GM10248 (cell line): ENCODE measurements at regions not wholly inside any gene's neighbourhood (a gene's known extent, or its start where the extent isn't known, plus 50 kb on each side); places are given as distances from the start of the nearest gene placed in this dataset.

Experiments used
- CTCF ChIA-PET: fragments of 300-600 bp; sonication (Branson Sonifier 250); formaldehyde crosslinking; extraction: SDS; loops from one replicate; lab custom pipeline; 2021; ENCODE audit warnings: antibody characterized with exemption; lab: Yijun Ruan, JAX
- POLR2A ChIA-PET: fragments of 350-650 bp; sonication (Branson Sonifier 250); formaldehyde crosslinking; extraction: SDS; loops from one replicate; lab custom pipeline; 2020; ENCODE audit warnings: antibody characterized with exemption; lab: Yijun Ruan, JAX
- DNase-seq: peaks from one replicate; pipeline ENCODE4 v3.0.0; 2012; ENCODE audit errors: extremely low spot score
- TF ChIP-seq, protein P1 (sequence below): IDR thresholded peaks from 2 replicates; pipeline ENCODE4 v1.5.1; 2012; ENCODE audit warnings: mild to moderate bottlenecking, low read depth; ENCODE audit errors: extremely low read depth, missing control alignments, control extremely low read depth

- no peak for DNase-seq
- POLR2A ChIA-PET = no interaction called here
- TF ChIP-seq, protein P1, sequence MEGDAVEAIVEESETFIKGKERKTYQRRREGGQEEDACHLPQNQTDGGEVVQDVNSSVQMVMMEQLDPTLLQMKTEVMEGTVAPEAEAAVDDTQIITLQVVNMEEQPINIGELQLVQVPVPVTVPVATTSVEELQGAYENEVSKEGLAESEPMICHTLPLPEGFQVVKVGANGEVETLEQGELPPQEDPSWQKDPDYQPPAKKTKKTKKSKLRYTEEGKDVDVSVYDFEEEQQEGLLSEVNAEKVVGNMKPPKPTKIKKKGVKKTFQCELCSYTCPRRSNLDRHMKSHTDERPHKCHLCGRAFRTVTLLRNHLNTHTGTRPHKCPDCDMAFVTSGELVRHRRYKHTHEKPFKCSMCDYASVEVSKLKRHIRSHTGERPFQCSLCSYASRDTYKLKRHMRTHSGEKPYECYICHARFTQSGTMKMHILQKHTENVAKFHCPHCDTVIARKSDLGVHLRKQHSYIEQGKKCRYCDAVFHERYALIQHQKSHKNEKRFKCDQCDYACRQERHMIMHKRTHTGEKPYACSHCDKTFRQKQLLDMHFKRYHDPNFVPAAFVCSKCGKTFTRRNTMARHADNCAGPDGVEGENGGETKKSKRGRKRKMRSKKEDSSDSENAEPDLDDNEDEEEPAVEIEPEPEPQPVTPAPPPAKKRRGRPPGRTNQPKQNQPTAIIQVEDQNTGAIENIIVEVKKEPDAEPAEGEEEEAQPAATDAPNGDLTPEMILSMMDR = no peak
- CTCF ChIA-PET = no interaction called here
Measured at GRCh38 chr6:169332250-169332649, 78.6 kb upstream of the THBS2 start.

DNA sequence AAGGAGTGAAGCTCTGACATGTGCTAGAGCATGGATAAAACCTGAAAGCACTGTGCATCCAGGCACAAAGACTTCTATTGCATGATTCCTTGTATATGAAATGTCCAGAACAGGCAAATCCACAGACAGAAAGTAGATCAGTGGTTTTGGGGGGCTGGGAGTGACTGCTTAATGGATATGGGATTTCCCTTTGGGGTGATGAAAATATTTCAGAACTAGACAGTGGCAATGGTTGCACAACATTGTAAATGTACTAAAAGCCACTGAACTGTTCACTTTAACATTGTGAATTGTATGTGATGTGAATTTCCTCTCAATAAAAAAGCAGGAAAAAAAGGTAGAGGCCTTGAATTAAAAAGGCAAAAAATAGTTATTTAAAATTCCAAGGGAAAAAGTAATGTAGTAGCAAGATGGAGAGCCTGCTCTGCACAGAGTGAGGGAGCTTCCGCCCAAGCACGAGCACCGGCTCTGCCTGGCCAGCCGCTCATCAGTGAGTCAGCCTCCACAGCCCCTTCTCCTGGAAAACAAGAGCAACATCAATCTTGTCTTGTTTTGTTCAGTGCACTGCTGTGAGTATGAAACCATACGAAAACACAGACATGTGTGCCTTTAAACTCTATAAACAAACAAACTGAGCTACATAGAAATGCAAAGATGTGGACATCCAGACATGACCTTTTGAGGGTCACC, 74.6 kb upstream of the THBS2 start:
- CTCF ChIA-PET = interaction anchor here (1.3 kb wide), 1 partner anchor 8 kb away, joined by 3 read pairs; no protein-coding TSS in a partner anchor
- TF ChIP-seq, protein P1 = no peak
- no peak for DNase-seq
- POLR2A ChIA-PET = no interaction called here

DNA sequence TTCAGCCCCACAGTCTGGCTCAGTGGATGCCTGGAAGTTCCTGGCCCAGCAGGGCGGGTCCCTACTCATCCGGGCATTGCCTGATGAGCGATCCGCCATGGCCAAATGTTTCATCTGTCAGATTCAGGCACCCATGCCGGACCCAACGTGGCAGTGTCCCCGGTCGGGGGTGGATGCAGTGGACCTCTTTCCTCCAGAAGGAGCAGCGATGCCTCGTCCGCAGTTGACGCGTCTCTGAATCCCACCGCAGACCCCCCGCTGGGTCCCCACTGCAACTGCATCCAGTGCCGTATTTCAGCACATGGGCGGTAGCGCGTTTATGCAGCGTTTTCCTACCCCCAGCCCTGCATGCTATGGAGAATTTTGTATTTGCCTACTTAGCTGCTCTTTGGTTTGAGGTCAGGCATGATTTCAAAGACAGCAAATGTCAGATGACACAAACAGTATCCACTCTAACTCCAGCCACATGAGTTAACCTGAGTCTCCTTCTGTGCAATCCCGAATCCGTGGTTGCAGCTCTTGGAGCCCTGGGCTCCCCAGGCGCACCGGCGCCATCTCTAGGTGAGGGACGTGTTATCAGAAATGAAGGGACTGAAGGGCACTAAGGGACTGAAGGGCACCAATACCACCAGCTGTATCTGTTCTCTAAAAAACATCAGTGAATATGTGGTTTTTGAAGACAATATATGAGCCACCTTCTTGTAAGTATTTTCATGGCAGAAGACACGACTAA, 72.6 kb upstream of the THBS2 start:
- CTCF ChIA-PET = no interaction called here
- POLR2A ChIA-PET = no interaction called here
- no peak for DNase-seq
- TF ChIP-seq, protein P1 = no peak

- ChIA-PET POLR2A (no interaction called here), CTCF (interaction anchor here (1.4 kb wide), 1 partner anchor 11 kb away, joined by 3 read pairs; no protein-coding TSS in a partner anchor)
- TF ChIP-seq, protein P1 = no peak
- no peak for DNase-seq
Measured at GRCh38 chr6:169324656-169325459, 71.2 kb upstream of the THBS2 start.

DNA sequence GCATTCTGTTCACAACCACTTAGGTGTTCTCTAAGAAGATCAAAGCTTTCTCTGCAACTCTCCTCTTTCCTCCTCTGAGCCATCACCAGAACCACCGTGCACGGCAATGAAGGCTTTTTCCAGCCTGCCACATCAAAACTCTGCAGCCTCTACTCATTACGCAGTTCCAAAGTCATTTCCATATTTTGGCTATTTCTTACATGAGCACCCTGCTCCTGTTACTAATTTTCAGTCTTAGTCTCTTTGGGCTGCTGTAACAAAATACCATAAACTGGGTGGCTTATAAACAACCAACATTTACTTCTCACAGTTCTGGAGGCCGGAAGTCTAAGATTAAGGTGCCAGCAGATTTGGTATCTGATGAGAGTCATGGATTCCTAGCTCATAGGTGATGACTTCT, 70.4 kb upstream of the THBS2 start:
- TF ChIP-seq, protein P1 = no peak
- ChIA-PET POLR2A (no interaction called here), CTCF (interaction anchor here (1.4 kb wide), 1 partner anchor 12 kb away, joined by 3 read pairs; no protein-coding TSS in a partner anchor)
- no peak for DNase-seq

DNA sequence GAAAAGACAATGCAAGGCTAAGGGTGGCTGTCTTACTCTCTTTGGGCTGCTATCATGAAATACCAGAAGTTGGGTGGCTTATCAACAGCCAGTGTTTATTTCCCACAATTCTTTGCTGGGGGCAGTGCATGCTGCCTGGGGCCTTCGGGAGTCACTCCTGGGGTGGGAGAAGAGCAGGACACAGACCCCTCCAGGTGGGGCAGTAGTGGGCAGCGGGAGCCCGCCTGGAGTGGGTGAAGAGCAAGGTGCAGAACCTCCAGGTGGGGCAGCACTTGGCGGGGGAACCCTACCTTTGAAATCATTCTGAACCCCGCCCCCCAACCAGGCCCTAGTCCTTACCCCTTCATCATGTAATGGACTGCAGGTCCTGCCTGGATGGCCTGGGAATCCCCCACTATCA, 69.6 kb upstream of the THBS2 start:
- CTCF ChIA-PET = no interaction called here
- TF ChIP-seq, protein P1 = no peak
- DNase-seq = no peak
- POLR2A ChIA-PET = no interaction called here
